Keratinocyte (primary cell): ENCODE measurements at regions not wholly inside any gene's neighbourhood (a gene's known extent, or its start where the extent isn't known, plus 50 kb on each side); places are given as distances from the start of the nearest gene placed in this dataset.

Source experiments
- DNase-seq: peaks from one replicate; pipeline ENCODE4 v3.0.0-alpha.2; 2011; ENCODE audit warnings: low read depth, missing footprints, low spot score
- FAIRE-seq: peaks from 2 replicates; lab custom pipeline; 2011; peaks lifted over from hg19 to GRCh38; lab: Jason Lieb, UNC
- H2AFZ ChIP-seq: 2 replicates; pipeline ENCODE4 v1.6.0; 2012; ENCODE audit warnings: low read length, control low read depth, inconsistent platforms; ENCODE audit not compliant: control insufficient read depth
- H3K27ac ChIP-seq: 2 replicates; pipeline ENCODE4 v1.5.1; 2011; ENCODE audit warnings: low read length; ENCODE audit not compliant: control insufficient read depth, insufficient read depth
- H3K27me3 ChIP-seq: 3 replicates; pipeline ENCODE4 v1.6.0; 2011; ENCODE audit warnings: low read length; ENCODE audit not compliant: control insufficient read depth, insufficient read depth; ENCODE audit errors: extremely low read depth
- H3K36me3 ChIP-seq, 2 experiments: 2 replicates in 1 of 2; 3 replicates in 1 of 2; pipeline ENCODE4 v1.5.1; 2011; ENCODE audit warnings: low read length in 2 of 2, mild to moderate bottlenecking in 1 of 2; ENCODE audit not compliant: control insufficient read depth in 2 of 2, insufficient read depth in 2 of 2; ENCODE audit errors: extremely low read depth in 1 of 2
- H3K4me1 ChIP-seq: 3 replicates; pipeline ENCODE4 v1.5.1; 2011; ENCODE audit warnings: low read length; ENCODE audit not compliant: control insufficient read depth, insufficient read depth; ENCODE audit errors: extremely low read depth
- H3K4me2 ChIP-seq: 3 replicates; pipeline ENCODE4 v1.6.0; 2011; ENCODE audit warnings: low read depth, low read length; ENCODE audit not compliant: control insufficient read depth, insufficient read depth; ENCODE audit errors: extremely low read depth
- H3K4me3 ChIP-seq, 3 experiments: fragments of 200-600 bp in 1 of 3; sonication (generic) in 1 of 3; 2 replicates in 2 of 3; 3 replicates in 1 of 3; pipeline ENCODE4 v1.5.1; 2011 to 2016; ENCODE audit warnings: low read length in 3 of 3, mild to moderate bottlenecking in 3 of 3, control low read depth in 2 of 3, inconsistent platforms in 1 of 3, low read depth in 1 of 3, mixed read lengths in 1 of 3, mixed run types in 1 of 3, moderate library complexity in 1 of 3; ENCODE audit not compliant: control insufficient read depth in 2 of 3, insufficient read depth in 2 of 3; ENCODE audit errors: extremely low read depth in 1 of 3
- H3K79me2 ChIP-seq: 2 replicates; pipeline ENCODE4 v1.6.0; 2012; ENCODE audit warnings: low read length; ENCODE audit not compliant: control insufficient read depth, insufficient read depth
- H3K9ac ChIP-seq: 3 replicates; pipeline ENCODE4 v1.6.0; 2011; ENCODE audit warnings: low read length; ENCODE audit not compliant: control insufficient read depth, insufficient read depth; ENCODE audit errors: extremely low read depth
- H3K9me1 ChIP-seq: 3 replicates; pipeline ENCODE4 v1.6.0; 2011; ENCODE audit warnings: low read length; ENCODE audit not compliant: control insufficient read depth, insufficient read depth; ENCODE audit errors: extremely low read depth
- H3K9me3 ChIP-seq: 2 replicates; pipeline ENCODE4 v1.5.1; 2012; ENCODE audit warnings: low read depth, low read length; ENCODE audit not compliant: control insufficient read depth
- H4K20me1 ChIP-seq: 3 replicates; pipeline ENCODE4 v1.6.0; 2011; ENCODE audit warnings: low read length; ENCODE audit not compliant: control insufficient read depth, insufficient read depth; ENCODE audit errors: extremely low read depth
- CTCF ChIP-seq, 3 experiments: IDR thresholded peaks in 1 of 3; conservative IDR thresholded peaks in 1 of 3; optimal IDR thresholded peaks in 1 of 3; 2 replicates in 2 of 3; 3 replicates in 1 of 3; pipeline versions ENCODE3 to v1.5.1; 2011; ENCODE audit warnings: low read length in 3 of 3, mild to moderate bottlenecking in 3 of 3, moderate library complexity in 2 of 3, control low read depth in 1 of 3, inconsistent platforms in 1 of 3; ENCODE audit not compliant: insufficient read depth in 2 of 3; ENCODE audit errors: extremely low read depth in 1 of 3
- EZH2 ChIP-seq: IDR thresholded peaks from one replicate; pipeline ENCODE4 v1.6.1; 2012; ENCODE audit warnings: inconsistent platforms, mild to moderate bottlenecking, low read length, moderate library complexity
- dilution Hi-C: fragments of 300-500 bp; cut with MboI; formaldehyde crosslinking; loops from one replicate; pipeline ENCODE4 v1.7.0; 2020; ENCODE audit warnings: low sequenced_read_pairs; ENCODE audit not compliant: extremely low pct_ligation_motif_present

- no peaks in the 10 kb centered on the region for H3K9me3 ChIP-seq
- DNase-seq (no peak), FAIRE-seq (no peak)
- H3K79me2 ChIP-seq = no peaks in the 10 kb centered on the region
- H3K36me3 ChIP-seq = no peaks in the 10 kb centered on the region
- dilution Hi-C loops = no loop called here
- no peak overlapping the region for H3K4me3 ChIP-seq
- H3K9ac ChIP-seq = no peak overlapping the region
- no peak for TF ChIP-seq CTCF (optimal IDR thresholded peaks at IDR 0.05 in 1 of 3, IDR thresholded peaks at IDR 0.05 in 1 of 3, conservative IDR thresholded peaks at IDR 0.05 in 1 of 3; ENCODE audit: extremely low read depth in 1 of 3, insufficient read depth in 2 of 3, low read length in 3 of 3)
- TF ChIP-seq EZH2 = no peak
- no peaks in the 10 kb centered on the region for H4K20me1 ChIP-seq
- no peak overlapping the region for H3K4me2 ChIP-seq
- H2AFZ ChIP-seq = no peak overlapping the region
- H3K9me1 ChIP-seq = no peaks in the 10 kb centered on the region
- H3K27ac ChIP-seq = no peak overlapping the region
- no peaks in the 10 kb centered on the region for H3K27me3 ChIP-seq
- no peaks in the 10 kb centered on the region for H3K4me1 ChIP-seq
Measured at GRCh38 chr5:174185506-174185905, 140.0 kb downstream of the NSG2 start.

- DNase-seq = no peak
- Histone ChIP-seq H2AFZ (no peak overlapping the region), H3K4me3 (no peak overlapping the region), H3K9me1 (no peaks in the 10 kb centered on the region), H3K27me3 (no peaks in the 10 kb centered on the region), H4K20me1 (no peaks in the 10 kb centered on the region), H3K36me3 (no peaks in the 10 kb centered on the region), H3K79me2 (no peaks in the 10 kb centered on the region), H3K9ac (no peak overlapping the region), H3K4me1 (no peaks in the 10 kb centered on the region), H3K4me2 (no peak overlapping the region), H3K9me3 (no peaks in the 10 kb centered on the region), H3K27ac (no peak overlapping the region)
- dilution Hi-C loops = no loop called here
- FAIRE-seq = no peak
- TF ChIP-seq CTCF (optimal IDR thresholded peaks at IDR 0.05 in 1 of 3, IDR thresholded peaks at IDR 0.05 in 1 of 3, conservative IDR thresholded peaks at IDR 0.05 in 1 of 3; ENCODE audit: extremely low read depth in 1 of 3, insufficient read depth in 2 of 3, low read length in 3 of 3) (no peak), EZH2 (no peak)
Measured at GRCh38 chr5:174186096-174186695, 140.7 kb downstream of the NSG2 start.
